Right lobe of liver (tissue), 4 donors: ENCODE measurements at regions not wholly inside any gene's neighbourhood (a gene's known extent, or its start where the extent isn't known, plus 50 kb on each side); places are given as distances from the start of the nearest gene placed in this dataset.

Experiments
- POLR2A ChIP-seq: fragments of 450-650 bp; IDR thresholded peaks from one replicate; pipeline ENCODE4 v1.6.1; 2017; ENCODE audit warnings: antibody characterized with exemption, mild to moderate bottlenecking
- TF ChIP-seq, protein P1 (sequence below), 4 donors: fragments of 200-600 bp in 3 of 4; fragments of 450-650 bp in 1 of 4; IDR thresholded peaks; one replicate each; pipeline versions ENCODE4 v1.5.1 to v1.8.0; 2016 to 2022; ENCODE audit warnings: antibody characterized with exemption in 4 of 4, mild to moderate bottlenecking in 2 of 4
- donor health status: DM: no; HTN: no; CAD: no.
- donor health status: DM: no; HTN: no; CAD: no.
- donor health status: DM: no; HTN: yes; CAD: no.

GRCh38 chr10:37619336-37619735, 238.1 kb downstream of the ZNF248 start:
- TF ChIP-seq, protein P1, sequence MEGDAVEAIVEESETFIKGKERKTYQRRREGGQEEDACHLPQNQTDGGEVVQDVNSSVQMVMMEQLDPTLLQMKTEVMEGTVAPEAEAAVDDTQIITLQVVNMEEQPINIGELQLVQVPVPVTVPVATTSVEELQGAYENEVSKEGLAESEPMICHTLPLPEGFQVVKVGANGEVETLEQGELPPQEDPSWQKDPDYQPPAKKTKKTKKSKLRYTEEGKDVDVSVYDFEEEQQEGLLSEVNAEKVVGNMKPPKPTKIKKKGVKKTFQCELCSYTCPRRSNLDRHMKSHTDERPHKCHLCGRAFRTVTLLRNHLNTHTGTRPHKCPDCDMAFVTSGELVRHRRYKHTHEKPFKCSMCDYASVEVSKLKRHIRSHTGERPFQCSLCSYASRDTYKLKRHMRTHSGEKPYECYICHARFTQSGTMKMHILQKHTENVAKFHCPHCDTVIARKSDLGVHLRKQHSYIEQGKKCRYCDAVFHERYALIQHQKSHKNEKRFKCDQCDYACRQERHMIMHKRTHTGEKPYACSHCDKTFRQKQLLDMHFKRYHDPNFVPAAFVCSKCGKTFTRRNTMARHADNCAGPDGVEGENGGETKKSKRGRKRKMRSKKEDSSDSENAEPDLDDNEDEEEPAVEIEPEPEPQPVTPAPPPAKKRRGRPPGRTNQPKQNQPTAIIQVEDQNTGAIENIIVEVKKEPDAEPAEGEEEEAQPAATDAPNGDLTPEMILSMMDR (IDR thresholded peaks at IDR 0.05): no peak
- TF ChIP-seq POLR2A: no peak
